ENCODE measurements at regions not wholly inside any gene's neighbourhood (a gene's known extent, or its start where the extent isn't known, plus 50 kb on each side); places are given as distances from the start of the nearest gene placed in this dataset.

- TF ChIP-seq CTCF (conservative IDR thresholded peaks at IDR 0.05) (no peak), ZFX (IDR thresholded peaks at IDR 0.05) (no peak)
Measured at GRCh38 chr12:5160827-5161226, 117.1 kb downstream of the KCNA5 start.

Measured in C4-2B (cell line).